ENCODE measurements at regions not wholly inside any gene's neighbourhood (a gene's known extent, or its start where the extent isn't known, plus 50 kb on each side); places are given as distances from the start of the nearest gene placed in this dataset.

DNA sequence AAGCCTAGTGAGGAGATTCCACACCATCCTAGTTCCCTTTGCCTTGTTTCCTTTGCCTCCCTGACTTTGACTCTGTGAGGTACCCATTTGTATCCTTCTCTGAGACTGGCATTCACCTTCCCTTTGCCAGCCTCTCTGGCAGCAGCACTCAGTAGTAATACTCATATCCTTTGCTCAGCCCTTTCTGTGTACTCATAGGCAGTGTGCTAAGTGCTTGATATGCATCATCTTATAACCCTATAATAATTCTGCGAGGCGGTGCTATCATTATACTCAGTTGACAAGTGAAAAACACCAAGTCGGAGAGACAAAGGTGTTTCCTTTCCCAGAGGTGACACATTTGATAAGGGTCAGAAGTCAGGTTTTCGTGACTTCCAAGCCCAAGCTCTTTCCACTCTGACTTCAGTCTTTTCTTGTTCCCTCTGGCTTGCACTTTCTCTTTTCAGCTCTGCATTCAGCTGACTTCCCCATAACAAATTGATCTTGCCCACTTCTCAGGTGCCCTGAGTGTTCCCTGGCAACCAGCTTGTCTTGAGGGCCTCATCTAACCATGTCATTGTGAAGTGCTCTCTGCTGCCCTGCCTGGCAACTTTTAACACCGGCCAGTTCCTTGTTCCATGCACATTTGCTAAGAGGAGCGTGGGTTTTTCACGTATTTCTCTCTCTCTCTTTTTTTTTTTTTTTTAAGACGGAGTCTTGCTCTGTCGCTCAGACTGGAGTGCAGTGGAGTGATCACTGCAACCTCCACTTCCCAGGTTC is 94.5 kb upstream of the UPP2 start:
- DNase-seq = no peak

DNA sequence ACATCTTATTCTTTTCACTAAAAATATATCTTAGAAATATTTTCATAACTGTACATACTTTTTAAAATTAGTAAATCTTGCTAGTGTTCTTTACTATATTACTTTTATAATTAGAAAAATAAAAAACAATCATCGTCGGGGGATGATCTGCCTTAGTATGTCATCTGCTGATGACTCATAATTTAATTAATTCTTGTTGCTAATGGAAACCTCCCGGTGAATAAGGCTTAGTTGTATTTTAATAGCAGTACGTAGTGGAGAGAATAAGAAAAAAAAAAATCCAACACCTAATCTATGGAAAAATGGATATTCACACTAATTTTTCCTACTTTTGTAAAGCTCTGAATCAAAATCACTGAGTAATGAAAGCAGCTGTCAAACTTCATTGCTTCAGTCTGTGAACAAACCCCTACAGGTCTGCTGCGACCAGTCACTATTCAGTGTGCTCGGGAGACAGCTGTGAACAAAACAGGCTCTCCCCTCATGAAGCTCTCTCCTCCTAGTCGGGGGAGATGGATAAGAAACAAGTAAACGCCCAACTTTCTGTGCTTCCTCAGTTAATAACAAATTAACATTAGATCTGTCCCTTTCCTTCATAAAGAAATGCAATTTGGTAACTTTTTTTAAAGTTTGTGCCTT is 97.4 kb upstream of the UPP2 start:
- DNase-seq = no peak

DNA sequence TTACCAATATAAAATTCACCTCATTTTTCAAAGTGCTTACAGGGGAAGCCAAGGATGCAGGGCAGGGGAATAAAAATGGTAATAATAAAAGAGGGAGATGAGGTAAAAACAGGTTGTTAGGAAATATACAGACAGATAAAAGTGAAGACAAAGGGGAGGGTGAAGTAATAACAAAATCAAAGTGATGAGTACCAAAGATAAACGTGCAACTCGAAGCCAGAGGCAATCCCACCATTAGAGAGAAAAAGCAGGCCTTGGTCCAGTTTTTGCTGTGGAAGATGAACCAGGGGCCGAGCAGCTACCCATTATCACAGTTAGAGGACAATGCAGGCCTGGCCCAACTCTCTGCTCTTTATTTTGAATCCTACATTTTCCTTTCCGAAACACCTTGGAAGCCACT is 99.6 kb upstream of the UPP2 start:
- DNase-seq = no peak

DNA sequence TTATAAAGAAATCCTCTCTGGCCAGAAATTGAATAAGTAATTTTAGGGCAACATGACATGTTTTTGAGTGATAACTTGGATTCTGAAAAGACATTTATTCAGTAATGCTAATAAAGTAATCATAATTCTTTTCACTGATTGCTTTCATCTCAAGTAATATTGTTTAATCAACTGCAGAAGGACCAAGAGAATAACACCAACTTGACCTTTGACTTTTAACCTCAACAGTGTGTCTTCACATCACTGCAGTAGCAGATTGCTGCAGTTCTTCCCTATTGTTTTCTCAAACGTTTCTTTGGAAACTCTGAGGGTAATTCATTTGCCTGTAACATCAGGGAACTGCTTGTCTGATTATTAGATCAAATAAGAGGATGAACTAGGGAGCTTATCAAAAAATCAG is 104.9 kb upstream of the UPP2 start:
- DNase-seq = no peak

- DNase-seq = no peak
Measured at GRCh38 chr2:157995117-157995516, 106.6 kb upstream of the UPP2 start.

DNA sequence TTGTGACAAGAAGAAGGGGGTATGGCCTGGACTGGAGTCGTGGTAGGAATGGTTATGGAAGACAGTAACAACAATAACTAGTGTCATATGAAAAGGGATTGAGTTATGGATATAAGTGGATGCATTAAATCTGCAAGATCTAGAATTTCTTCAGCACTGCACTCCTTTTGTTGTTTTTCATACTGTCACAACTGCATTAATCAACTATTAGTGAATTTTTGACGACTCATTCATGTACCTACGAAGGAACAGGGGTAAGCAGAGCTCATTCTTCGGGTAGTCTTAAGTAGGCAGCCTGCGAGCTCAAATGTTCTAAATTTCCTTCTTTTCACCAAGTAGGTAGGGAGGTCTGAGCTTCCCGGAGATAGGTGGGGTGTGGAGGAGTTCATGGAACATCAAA is 109.7 kb upstream of the UPP2 start:
- no peak for DNase-seq

DNA sequence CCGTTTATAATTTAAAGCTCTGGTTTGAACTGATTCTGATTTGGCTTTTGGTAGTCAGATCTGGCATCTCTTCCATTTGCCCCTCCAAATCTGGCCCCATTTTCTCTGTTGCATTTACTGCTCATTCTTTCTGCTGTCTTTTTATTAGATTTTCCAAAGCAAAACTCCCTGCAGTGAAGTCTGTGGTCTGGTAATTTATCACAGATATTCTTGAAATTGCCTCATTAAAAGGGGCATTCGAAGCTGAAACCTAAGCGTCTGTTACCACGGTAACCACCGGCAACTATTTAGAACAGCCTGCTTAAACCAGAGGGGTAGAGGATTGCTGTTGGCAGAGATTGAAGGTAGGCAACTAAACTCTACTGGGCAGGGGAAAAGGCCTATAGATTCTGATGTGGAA is 111.5 kb upstream of the UPP2 start:
- no peak for DNase-seq

GRCh38 chr2:157989227-157989626 is 112.4 kb upstream of the UPP2 start:
- no peak for DNase-seq

GRCh38 chr2:157986761-157987160 is 110.6 kb upstream of the ACVR1 start:
- DNase-seq = no peak

- DNase-seq = no peak
Measured at GRCh38 chr2:157984866-157985265, 108.7 kb upstream of the ACVR1 start.

GRCh38 chr2:157980020-157980419 is 103.9 kb upstream of the ACVR1 start:
- DNase-seq = no peak

DNA sequence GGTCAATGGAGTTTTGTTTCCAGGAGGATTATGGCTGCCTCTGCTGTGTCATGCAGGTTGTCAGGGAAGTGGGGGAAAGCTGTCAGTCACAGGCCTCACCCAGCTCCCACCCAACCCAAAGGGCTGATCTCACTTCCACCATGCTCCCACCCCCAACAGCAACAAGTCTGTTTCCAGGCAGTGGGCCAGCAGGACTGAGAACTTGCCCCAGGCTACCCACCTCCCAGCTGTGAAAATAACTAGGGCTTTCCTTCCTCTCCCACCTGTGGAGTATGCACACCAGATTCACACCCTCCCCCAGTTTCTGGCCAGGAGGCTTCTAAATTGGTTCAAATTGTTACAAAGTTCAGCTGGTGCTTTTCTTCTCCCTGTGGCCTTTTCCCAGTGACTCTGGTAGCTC is 95.6 kb upstream of the ACVR1 start:
- DNase-seq = no peak

DNA sequence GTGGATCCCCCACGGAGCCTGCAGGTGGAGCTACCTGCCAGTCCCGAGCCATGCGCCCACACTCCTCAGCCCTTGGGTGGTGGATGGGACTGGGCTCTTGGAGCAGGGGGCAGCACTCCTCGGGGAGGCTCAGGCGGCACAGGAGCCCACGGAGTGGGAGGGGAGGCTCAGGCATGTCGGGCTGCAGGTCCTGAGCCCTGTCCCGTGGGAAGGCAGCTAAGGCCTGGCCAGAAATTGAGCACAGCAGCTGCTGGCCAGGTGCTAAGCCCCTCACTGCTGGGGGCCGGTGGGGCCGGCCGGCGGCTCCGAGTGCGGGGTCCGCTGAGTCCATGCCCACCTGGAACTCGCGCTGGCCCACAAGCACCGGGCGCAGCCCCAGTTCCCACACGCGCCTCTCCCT is 91.7 kb upstream of the ACVR1 start:
- no peak for DNase-seq

GRCh38 chr2:157959249-157959648 is 83.1 kb upstream of the ACVR1 start:
- DNase-seq = no peak

- no peak for DNase-seq
Measured at GRCh38 chr2:157957596-157957995, 81.5 kb upstream of the ACVR1 start.

GRCh38 chr2:157952558-157952957 is 76.4 kb upstream of the ACVR1 start:
- DNase-seq = no peak

GRCh38 chr2:157948856-157949255 is 72.7 kb upstream of the ACVR1 start:
- DNase-seq = no peak

DNA sequence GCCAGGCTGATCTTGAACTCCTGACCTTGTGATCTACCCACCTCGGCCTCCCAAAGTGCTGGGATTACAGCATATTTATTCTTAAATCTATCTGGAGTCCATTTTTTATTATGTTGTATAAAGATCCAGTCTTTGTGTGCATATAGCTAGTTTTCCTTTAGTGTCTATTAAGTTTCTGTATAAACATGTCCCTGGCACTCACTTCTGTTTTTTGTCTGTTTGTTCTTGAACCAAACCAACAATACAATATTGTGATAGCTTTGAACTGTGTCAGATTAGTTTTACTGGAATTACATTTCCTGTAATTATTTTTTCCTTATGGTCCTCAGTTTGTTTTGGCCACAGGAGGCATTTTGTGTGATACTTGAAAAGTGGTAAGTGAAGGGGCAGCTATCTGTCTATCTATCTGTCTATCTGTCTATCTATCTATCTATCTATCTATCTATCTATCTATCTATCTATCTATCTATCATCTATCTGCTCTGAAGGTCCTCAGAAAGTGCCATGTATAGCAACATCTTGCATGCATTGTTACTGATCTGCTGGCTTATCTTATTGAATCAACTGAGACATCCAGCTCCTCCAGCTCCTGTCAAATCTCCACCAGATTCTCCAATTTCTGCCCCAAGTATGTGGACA is 70.9 kb upstream of the ACVR1 start:
- DNase-seq = no peak

GRCh38 chr2:157940024-157940423 is 63.9 kb upstream of the ACVR1 start:
- DNase-seq = no peak

- no peak for DNase-seq
Measured at GRCh38 chr2:157938556-157938955, 62.4 kb upstream of the ACVR1 start.

GRCh38 chr2:157936406-157936805 is 60.3 kb upstream of the ACVR1 start:
- no peak for DNase-seq

GRCh38 chr2:157935378-157935906 is 59.3 kb upstream of the ACVR1 start:
- DNase-seq = no peak

DNA sequence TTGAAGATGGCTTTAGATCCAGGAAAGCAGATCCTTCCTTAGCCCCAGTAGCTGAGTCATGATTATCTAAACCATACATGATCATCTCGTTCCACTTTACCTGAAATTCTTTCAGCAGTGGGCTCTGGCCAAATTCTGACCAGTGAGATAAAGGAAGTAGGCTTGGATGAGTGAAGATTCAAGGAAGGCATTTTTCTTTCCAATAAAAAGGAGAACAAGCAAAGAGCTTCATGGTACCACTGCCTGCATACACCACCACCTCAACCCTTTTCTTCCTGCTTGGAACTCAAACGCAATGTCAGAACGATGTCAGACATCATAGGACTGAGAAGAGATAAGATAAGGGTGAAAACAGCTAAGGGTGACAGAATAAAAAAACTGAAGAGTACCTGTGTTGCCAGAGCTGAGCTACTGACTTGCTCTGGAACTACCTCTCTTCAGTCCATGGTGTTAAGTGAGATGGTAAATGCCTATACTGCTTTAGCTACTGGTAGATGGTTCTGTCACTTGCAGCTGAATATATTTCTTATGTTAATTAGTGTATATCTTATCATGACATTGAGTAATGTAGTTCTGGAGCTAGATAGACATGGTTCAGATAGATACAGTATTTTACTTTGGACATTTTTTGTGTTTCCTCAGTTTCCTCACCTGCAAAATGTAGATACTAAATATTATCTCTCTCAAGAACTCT is 58.7 kb upstream of the ACVR1 start:
- DNase-seq = no peak
